GM19467 (cell line): ENCODE measurements at regions not wholly inside any gene's neighbourhood (a gene's known extent, or its start where the extent isn't known, plus 50 kb on each side); places are given as distances from the start of the nearest gene placed in this dataset.

Source experiments
- ATAC-seq: cut with Tn5 transposase; IDR thresholded peaks from one replicate; pipeline ENCODE4 v1.9.1; 2021; ENCODE audit warnings: mild to moderate bottlenecking, moderate library complexity; ENCODE audit not compliant: unreplicated experiment

DNA sequence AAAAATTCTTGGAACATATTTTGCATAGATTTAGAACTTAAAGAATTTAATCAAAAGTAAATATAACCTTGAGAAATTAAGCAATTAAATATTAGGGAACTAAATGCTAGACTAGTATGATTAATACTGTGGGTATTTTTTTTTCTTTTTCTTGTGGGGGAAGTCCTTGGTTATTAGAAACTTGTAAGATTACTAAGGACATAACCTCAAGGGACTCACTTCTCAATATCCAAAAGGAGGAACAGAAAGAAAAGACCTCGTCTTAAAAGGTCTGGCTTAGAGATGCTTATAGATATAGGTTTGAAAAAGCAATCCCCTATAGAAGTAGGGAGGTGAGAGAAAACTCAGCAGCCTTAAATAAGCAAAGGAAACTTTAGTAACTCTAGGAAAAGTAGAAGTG, 368.5 kb downstream of the INSC start:
- no peak for ATAC-seq

DNA sequence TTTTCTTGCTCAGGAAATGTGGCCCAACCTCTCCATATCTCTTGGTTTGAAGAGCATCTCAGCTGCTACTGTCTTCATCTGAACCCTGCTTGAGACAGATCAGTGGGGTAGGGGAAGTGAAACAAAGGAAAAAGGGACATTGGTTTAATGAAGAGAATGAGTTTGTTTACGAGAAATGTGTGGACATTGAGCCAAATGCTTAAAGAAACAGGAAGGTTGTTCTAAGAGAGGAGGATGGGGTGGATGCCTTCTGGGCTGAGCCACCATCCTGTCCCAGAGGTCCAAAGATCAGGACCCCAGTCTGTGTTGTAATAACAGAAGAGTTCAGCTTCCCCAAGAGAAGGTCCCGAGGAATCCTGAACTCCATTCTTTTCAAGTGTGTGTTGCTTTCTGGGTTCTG, 369.7 kb downstream of the INSC start:
- no peak for ATAC-seq

GRCh38 chr11:15485432-15485831, 370.7 kb downstream of the INSC start:
- ATAC-seq = no peak

DNA sequence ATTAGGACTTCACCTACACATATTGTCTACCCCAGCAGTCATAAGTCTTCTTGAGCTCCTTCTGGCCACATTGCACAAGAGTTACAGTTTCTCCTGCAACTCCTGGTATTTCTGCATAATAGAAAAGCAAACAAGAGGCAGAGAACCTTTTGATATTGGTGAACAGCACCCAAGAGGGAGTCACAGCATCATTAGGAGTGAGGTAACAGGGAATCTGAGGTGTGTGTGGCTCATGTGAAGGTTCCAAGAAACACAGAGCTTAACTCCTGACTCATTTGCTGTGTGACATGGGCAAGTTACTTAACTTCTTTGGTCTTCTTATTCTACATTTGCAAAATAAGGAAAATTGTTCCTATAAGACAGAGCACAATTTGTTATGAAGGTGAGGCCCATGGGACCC, 374.6 kb downstream of the INSC start:
- no peak for ATAC-seq

DNA sequence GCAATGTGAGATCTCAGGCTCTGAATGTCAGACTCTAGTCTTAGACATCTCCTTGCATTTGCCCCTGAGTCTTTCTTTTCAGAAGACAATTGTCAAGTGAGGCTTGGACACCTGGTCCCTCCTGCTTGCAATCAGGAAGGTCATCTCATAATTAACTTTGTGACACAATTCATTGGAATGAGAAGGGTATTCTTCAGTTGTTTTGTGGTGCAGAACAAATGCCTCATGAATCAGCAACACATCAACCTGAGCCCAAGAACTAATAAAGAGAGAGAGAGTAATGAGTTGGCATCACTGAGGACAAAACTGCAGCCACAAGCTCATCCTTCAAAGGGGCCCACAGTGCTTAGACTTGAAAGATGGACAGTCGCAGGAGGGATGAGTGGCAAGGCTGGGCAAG, 375.8 kb downstream of the INSC start:
- ATAC-seq = no peak

DNA sequence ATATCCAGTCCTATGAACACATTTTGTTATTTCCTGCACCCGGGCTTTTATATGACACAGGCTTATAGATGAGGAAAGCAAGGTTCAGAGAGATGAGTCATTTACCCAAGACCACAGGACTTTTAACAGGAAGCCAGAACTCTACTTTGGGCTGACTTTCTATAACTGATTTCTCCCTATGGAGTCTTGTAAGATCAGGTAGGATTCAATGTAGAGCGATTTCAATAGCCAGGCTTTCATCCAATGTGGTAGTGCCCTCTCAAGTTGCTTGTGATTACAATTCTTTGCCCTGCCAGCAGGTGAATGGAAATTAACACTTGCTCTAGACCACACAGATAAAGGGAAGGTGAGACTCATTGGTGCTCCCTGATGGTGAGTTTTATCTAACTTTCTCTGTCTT, 378.3 kb downstream of the INSC start:
- ATAC-seq = no peak

DNA sequence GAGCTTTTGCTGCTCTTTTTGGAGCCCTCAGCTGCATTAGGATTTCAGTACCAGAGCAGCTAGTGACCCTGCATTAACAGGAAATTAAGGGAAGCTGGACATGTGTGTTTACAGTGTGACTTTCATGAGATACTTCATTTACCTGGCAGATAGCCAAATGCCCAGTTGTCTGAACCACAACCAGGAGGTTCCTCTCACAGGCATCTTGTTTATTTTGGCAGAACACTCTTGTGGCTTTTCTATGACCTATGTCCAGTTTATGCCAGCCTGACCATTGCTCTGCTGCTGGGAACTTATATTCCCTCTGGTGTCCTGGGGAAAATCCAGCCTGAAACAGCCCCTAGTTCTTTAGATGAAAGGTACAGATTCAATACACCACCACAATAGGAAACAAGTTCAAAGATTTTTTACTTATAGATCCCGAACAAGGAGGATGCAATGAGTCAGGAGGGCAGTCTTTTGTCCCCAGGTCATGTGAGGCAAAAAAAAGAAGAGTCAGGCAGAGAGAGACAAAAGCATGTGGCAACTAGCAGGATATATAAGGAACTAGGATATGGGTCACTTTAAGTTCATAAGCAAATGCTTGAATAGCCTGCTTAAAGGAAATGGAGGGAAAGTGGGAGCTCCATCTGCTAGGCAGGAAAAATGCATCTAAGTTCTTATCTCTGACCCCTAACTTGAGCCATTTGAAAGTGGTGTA, 379.3 kb downstream of the INSC start:
- ATAC-seq = no peak

- ATAC-seq = no peak
These were observed 380.0 kb downstream of the INSC start for GRCh38 chr11:15494740-15495139.

DNA sequence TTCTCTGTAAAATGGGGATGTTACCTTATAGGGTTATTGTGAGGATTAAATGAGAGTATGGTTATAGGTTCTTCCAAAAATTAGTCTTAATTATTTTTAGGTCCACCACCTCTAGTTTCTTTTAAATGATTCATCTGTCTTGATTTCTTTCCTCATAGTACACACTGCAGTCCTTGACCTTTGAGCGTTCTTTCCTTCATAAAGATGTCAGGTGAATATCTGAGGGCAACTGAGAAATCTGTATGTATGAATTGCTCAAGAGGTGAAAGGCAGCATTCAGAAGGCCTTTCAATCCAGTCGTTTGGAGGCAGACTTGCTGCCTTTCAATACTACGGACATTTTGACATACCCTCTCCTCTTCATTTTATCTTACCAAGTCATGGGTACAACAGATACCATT, 380.7 kb downstream of the INSC start:
- ATAC-seq = no peak

DNA sequence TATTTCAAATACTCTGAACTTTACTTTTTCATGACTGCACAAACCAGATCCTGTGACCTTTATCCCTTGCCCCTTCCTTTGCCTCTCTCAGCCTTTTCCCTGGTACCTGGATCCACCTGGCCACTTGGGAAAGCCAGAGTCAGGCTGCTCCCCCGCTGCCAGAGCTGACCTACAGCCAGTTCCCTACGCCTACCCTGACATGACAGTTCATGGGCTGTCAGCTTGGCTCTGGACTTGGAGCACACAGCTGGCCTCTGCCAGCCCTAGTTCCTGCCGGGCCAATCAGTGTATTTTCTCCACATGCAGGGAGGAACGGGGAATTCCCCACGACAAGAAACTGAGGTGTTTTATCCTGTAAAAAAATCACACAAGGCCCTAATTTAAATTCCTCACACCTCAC, 382.6 kb downstream of the INSC start:
- no peak for ATAC-seq

DNA sequence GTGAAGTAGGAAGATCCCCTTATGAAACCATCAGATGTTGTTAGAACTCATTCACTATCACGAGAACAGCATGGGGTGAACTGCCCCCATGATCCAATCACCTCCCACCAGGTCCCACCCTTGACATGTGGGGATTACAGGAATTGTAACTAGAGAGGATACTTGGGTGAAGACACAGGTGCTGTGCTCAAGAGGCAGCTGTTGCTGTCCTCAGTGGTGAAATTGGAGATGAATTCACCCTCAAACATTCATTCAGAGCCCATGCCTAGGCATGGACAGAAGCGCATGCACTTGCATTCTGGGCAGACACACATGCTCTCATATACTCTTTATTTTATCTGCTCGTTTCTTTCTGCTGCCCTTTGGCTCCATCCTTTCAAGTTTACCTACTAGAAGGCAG, 385.0 kb downstream of the INSC start:
- no peak for ATAC-seq

DNA sequence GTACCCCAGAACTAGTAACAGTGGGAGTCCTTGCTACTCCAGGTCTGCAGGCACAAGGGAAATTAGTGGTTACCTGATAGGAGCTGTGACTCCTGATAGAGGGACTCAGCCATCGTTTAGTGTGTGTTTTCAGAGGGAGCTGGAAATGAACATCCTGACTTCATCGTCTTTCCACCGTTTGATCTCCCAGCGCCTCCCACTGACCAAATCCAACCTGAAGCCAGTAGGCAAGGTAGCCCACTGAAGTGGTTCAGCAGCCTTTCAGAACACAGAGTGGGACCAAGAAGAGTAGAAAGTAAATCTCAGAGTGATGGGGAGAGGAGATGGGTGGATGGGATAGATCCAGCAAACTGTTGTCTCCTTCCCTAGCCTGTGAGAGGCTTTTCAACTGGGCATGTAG, 385.9 kb downstream of the INSC start:
- ATAC-seq = no peak

DNA sequence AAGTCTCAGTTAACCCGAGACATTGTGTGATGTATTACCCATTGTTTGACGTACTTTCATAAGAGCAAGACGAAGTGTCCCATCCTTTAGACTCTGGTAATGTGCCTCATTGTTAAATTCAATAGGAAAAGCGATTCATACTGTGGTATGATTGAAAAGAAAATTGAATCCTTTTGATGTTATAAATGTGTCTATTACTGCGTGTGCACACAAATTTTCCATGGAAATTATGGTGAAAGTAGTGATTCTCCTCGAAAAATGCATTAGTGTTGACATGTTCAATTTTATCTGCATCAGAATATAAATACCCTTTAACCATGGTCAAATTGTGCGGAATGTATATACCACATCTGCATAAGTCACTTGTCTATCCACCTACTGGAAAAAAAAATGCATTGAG, 386.8 kb downstream of the INSC start:
- ATAC-seq = no peak

- no peak for ATAC-seq
These were observed 390.4 kb downstream of the INSC start for GRCh38 chr11:15505155-15505554.

- ATAC-seq = no peak
These were observed 392.9 kb downstream of the INSC start for GRCh38 chr11:15507592-15507991.

GRCh38 chr11:15509082-15509481, 394.4 kb downstream of the INSC start:
- ATAC-seq = no peak

- no peak for ATAC-seq
These were observed 404.5 kb downstream of the INSC start for GRCh38 chr11:15519124-15519791.

- no peak for ATAC-seq
These were observed 405.2 kb downstream of the INSC start for GRCh38 chr11:15519911-15520310.

GRCh38 chr11:15523543-15523942, 408.8 kb downstream of the INSC start:
- no peak for ATAC-seq

GRCh38 chr11:15525582-15525981, 410.9 kb downstream of the INSC start:
- ATAC-seq = no peak

DNA sequence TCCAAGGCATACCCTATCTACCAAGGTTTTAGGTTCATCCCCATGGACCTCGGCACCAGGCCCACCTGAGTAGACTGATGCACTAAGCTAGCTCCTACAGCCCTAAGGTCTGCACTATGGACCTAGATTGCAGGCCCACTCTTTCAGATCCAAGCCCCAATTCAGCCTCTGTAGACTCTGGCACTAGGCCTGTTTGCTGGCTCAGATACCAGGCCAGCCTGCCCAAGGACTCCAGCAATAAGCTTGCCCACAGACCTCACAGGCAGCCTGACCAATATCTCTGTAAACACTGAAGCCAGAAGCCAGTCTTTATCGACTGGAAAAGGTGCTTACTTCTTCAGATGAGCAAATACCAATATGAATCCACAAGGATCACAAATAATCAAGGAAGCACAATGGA, 411.3 kb downstream of the INSC start:
- no peak for ATAC-seq

DNA sequence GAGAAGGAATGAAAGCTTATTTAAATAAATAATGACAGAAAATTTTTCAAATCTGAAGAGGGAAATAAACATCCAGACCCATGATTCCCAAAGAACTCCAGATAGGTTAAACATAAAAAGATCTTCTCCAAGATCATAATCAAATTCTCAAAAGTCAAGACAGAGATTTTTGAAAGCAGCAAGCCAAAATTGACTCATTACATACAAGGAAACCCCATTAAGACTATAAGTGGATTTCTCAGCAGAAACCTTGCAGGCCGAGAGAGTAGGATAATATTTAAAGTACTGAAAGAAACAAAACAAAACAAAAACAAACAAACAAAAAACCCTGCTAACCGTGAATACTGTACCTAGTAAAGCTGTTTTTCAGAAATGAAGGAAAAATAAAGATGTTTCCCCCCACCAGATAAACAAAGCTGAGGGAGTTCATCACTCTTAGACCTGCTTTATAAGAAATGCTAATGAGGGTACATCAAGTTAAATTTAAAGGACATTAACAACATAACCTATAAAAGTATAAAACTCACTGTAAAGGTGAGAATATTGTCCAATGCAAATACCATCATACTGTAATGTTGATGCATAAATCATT, 412.2 kb downstream of the INSC start:
- ATAC-seq = no peak
